Dendritic cell treated with granulocyte-macrophage colony-stimulating factor and Interleukin-4, amounts not matched to agents 40 ng/mL and 50 ng/mL, for 4 days (primary cell): ENCODE measurements at regions not wholly inside any gene's neighbourhood (a gene's known extent, or its start where the extent isn't known, plus 50 kb on each side); places are given as distances from the start of the nearest gene placed in this dataset.

Experiments
- H3K27ac Mint-ChIP-seq: one replicate; pipeline ENCODE4 v1.8.0; 2022; ENCODE audit warnings: mild to moderate bottlenecking, mixed read lengths
- H3K27me3 Mint-ChIP-seq: one replicate; pipeline ENCODE4 v1.8.0; 2022; ENCODE audit warnings: mild to moderate bottlenecking, mixed read lengths
- H3K36me3 Mint-ChIP-seq: one replicate; pipeline ENCODE4 v1.8.0; 2022; ENCODE audit warnings: low read depth, mixed read lengths
- H3K4me1 Mint-ChIP-seq: one replicate; pipeline ENCODE4 v1.8.0; 2022; ENCODE audit warnings: low read depth, mixed read lengths
- H3K4me3 Mint-ChIP-seq: one replicate; pipeline ENCODE4 v1.8.0; 2022; ENCODE audit warnings: mild to moderate bottlenecking, moderate library complexity, mixed read lengths
- H3K9me3 Mint-ChIP-seq: one replicate; pipeline ENCODE4 v1.8.0; 2022; ENCODE audit warnings: mixed read lengths
- intact Hi-C: fragments of 100-400 bp; cut with micrococcal nuclease; formaldehyde crosslinking; loops from one replicate; pipeline ENCODE4 v1.15.0; 2022

- H3K9me3 Mint-ChIP-seq = no peaks in the 10 kb centered on the region
- no peak overlapping the region for H3K4me3 Mint-ChIP-seq
- H3K27ac Mint-ChIP-seq = no peak overlapping the region
- H3K36me3 Mint-ChIP-seq = no peaks in the 10 kb centered on the region
- H3K27me3 Mint-ChIP-seq = no peaks in the 10 kb centered on the region
- no peaks in the 10 kb centered on the region for H3K4me1 Mint-ChIP-seq
- intact Hi-C loops = no loop called here
Observed at GRCh38 chr10:35892526-35892925, 250.4 kb upstream of the FZD8 start.

GRCh38 chr10:35890676-35891495 is 248.8 kb upstream of the FZD8 start:
- H3K9me3 Mint-ChIP-seq = no peaks in the 10 kb centered on the region
- no peaks in the 10 kb centered on the region for H3K36me3 Mint-ChIP-seq
- H3K27me3 Mint-ChIP-seq = no peaks in the 10 kb centered on the region
- intact Hi-C loops = no loop called here
- no peak overlapping the region for H3K27ac Mint-ChIP-seq
- no peak overlapping the region for H3K4me3 Mint-ChIP-seq
- H3K4me1 Mint-ChIP-seq = no peaks in the 10 kb centered on the region

- H3K36me3 Mint-ChIP-seq = no peaks in the 10 kb centered on the region
- H3K27me3 Mint-ChIP-seq = no peaks in the 10 kb centered on the region
- H3K27ac Mint-ChIP-seq = no peak overlapping the region
- no peaks in the 10 kb centered on the region for H3K4me1 Mint-ChIP-seq
- no peaks in the 10 kb centered on the region for H3K9me3 Mint-ChIP-seq
- no peak overlapping the region for H3K4me3 Mint-ChIP-seq
- intact Hi-C loops = no loop called here
Observed at GRCh38 chr10:35889971-35890675, 248.0 kb upstream of the FZD8 start.

DNA sequence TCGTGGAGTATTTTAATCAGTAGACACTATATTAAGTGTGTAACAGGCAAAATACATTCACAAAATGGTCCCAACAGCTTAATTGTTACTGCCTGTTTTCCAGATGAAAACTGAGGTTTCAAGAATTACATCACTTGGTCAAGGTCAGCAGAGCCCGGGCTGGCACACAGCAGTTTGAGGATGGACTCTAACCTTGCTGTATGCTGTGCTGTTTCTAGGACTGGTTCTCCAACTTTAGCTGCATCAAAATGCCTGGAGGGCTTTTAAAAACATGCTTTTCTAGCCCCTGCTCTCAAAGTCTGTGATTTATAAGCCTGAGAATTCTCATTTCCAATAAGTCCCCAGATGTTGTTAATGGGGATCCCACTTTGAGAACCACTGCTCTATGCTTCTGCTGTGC is 247.1 kb upstream of the FZD8 start:
- no peaks in the 10 kb centered on the region for H3K36me3 Mint-ChIP-seq
- intact Hi-C loops = no loop called here
- H3K4me1 Mint-ChIP-seq = no peaks in the 10 kb centered on the region
- no peaks in the 10 kb centered on the region for H3K9me3 Mint-ChIP-seq
- no peak overlapping the region for H3K27ac Mint-ChIP-seq
- no peaks in the 10 kb centered on the region for H3K27me3 Mint-ChIP-seq
- no peak overlapping the region for H3K4me3 Mint-ChIP-seq

- Mint-ChIP-seq H3K27me3 (no peaks in the 10 kb centered on the region), H3K4me1 (no peaks in the 10 kb centered on the region), H3K4me3 (no peak overlapping the region), H3K36me3 (no peaks in the 10 kb centered on the region), H3K9me3 (no peaks in the 10 kb centered on the region), H3K27ac (no peak overlapping the region)
- intact Hi-C loops = no loop called here
Observed at GRCh38 chr10:35888400-35888799, 246.3 kb upstream of the FZD8 start.

DNA sequence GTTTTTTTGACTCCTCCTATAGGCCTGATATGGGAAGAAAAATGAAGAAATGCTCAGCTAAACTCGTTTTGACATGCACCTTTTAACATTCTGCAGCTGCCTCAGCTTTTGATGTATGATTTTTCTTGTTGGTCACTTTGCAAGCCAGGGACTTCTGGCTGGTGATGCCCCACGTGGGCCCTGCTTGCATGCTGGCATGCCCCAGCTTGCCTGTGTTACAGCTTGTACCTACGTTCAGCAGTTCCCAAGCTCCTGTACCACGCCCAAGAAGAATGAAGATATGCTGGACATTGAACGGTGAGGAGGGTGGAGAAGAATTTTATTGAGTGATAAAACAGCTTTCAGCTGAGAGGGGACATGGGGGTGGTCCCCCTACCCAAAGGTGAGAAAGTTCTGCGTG is 245.6 kb upstream of the FZD8 start:
- no peaks in the 10 kb centered on the region for H3K4me1 Mint-ChIP-seq
- intact Hi-C loops = no loop called here

DNA sequence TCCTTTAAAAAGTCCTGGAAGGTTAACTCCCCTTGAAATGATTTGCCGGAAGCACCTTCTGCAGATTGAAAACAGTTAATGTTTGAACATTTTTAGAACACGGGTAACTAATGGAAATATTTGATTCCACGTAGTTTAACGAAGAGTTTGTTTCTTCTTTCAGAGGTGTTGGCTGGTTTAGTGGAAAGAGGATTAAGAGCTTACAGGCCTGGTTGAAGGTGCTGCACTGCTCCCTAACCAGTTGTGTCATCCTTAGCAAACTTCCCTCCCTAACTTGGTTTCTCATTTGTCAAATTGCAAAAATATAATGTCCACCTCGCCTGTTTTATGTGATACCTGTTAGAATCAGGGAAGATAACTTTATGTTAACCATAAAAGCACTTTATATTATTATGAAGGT is 243.0 kb upstream of the FZD8 start:
- Mint-ChIP-seq H3K4me3 (no peak overlapping the region), H3K27ac (no peak overlapping the region), H3K9me3 (no peaks in the 10 kb centered on the region), H3K27me3 (no peaks in the 10 kb centered on the region), H3K36me3 (no peaks in the 10 kb centered on the region), H3K4me1 (no peaks in the 10 kb centered on the region)
- intact Hi-C loops = no loop called here

More for the DNA sequence above, 245.6 kb upstream of the FZD8 start:
- Mint-ChIP-seq H3K4me3 (no peak overlapping the region), H3K27ac (no peak overlapping the region), H3K9me3 (no peaks in the 10 kb centered on the region), H3K36me3 (no peaks in the 10 kb centered on the region), H3K27me3 (no peaks in the 10 kb centered on the region)

GRCh38 chr10:35884657-35885071 is 242.6 kb upstream of the FZD8 start:
- Mint-ChIP-seq H3K4me3 (no peak overlapping the region), H3K9me3 (no peaks in the 10 kb centered on the region), H3K27me3 (no peaks in the 10 kb centered on the region), H3K27ac (no peak overlapping the region), H3K36me3 (no peaks in the 10 kb centered on the region), H3K4me1 (no peaks in the 10 kb centered on the region)
- intact Hi-C loops = no loop called here

DNA sequence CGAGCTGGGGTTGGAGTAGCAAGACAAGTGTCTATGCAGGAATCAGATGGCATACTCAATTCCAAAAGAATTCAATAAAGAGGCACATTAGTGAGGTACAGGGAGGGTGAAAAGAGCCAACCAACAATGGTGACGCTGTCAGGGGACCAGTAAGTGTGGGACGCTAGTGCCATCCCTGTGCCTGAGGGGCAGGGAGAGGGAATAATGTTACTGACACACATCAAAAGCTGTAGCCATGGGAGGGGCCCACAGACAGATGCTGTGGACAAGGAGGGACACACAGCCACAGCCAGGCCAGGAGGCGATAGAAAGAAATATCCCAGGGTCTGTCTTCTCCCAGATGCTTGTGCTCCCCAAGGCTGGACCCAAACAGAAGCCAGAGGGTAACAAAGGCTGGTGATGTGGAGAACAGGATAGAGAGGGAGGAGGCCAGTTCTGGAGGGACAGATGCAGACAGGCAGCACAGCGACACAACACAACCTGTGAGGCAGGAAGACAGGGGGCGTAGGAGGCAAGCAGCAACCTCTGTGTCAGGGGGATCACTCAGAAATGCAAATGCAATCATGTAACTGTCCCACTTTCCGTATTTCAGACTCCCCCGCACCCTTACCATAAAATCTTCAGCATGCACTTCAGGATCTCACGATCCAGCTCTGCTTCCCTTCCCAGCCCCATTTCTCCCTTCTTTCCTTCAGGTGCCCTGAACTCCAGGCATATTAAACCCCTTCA is 240.5 kb upstream of the FZD8 start:
- intact Hi-C loops = no loop called here
- no peaks in the 10 kb centered on the region for H3K9me3 Mint-ChIP-seq

GRCh38 chr10:35881320-35881719 is 239.2 kb upstream of the FZD8 start:
- no peaks in the 10 kb centered on the region for H3K27me3 Mint-ChIP-seq
- H3K36me3 Mint-ChIP-seq = no peaks in the 10 kb centered on the region
- H3K27ac Mint-ChIP-seq = no peak overlapping the region
- H3K4me1 Mint-ChIP-seq = no peaks in the 10 kb centered on the region
- H3K9me3 Mint-ChIP-seq = no peaks in the 10 kb centered on the region
- intact Hi-C loops = no loop called here
- H3K4me3 Mint-ChIP-seq = no peak overlapping the region

More for the DNA sequence above, 240.5 kb upstream of the FZD8 start:
- no peaks in the 10 kb centered on the region for H3K36me3 Mint-ChIP-seq
- H3K27ac Mint-ChIP-seq = no peak overlapping the region
- H3K4me1 Mint-ChIP-seq = no peaks in the 10 kb centered on the region
- no peaks in the 10 kb centered on the region for H3K27me3 Mint-ChIP-seq
- H3K4me3 Mint-ChIP-seq = no peak overlapping the region

GRCh38 chr10:35876248-35876647 is 234.2 kb upstream of the FZD8 start:
- Mint-ChIP-seq H3K27me3 (no peaks in the 10 kb centered on the region), H3K4me3 (no peak overlapping the region)

GRCh38 chr10:35875016-35875676 is 233.1 kb upstream of the FZD8 start:
- intact Hi-C loops = no loop called here
- Mint-ChIP-seq H3K4me1 (no peaks in the 10 kb centered on the region), H3K27ac (no peak overlapping the region), H3K4me3 (no peak overlapping the region), H3K9me3 (peaks cover 8% of the 10 kb centered on the region), H3K27me3 (no peaks in the 10 kb centered on the region), H3K36me3 (no peaks in the 10 kb centered on the region)

More at GRCh38 chr10:35876248-35876647, 234.2 kb upstream of the FZD8 start:
- Mint-ChIP-seq H3K36me3 (no peaks in the 10 kb centered on the region), H3K27ac (no peak overlapping the region), H3K9me3 (peaks cover 8% of the 10 kb centered on the region), H3K4me1 (no peaks in the 10 kb centered on the region)
- intact Hi-C loops = no loop called here

GRCh38 chr10:35874311-35875015 is 232.4 kb upstream of the FZD8 start:
- peaks cover 8% of the 10 kb centered on the region for H3K9me3 Mint-ChIP-seq
- no peaks in the 10 kb centered on the region for H3K27me3 Mint-ChIP-seq
- H3K4me1 Mint-ChIP-seq = no peaks in the 10 kb centered on the region
- H3K36me3 Mint-ChIP-seq = no peaks in the 10 kb centered on the region
- intact Hi-C loops = no loop called here
- H3K4me3 Mint-ChIP-seq = no peak overlapping the region
- no peak overlapping the region for H3K27ac Mint-ChIP-seq
